VCaP (cell line): ENCODE measurements at regions not wholly inside any gene's neighbourhood (a gene's known extent, or its start where the extent isn't known, plus 50 kb on each side); places are given as distances from the start of the nearest gene placed in this dataset.

ENCODE experiments used
- H3K27ac ChIP-seq: fragments of 450-650 bp; 2 replicates; pipeline ENCODE4 v1.5.1; 2017
- TF ChIP-seq, protein P1 (sequence below): fragments of 450-650 bp; conservative IDR thresholded peaks from 2 replicates; pipeline ENCODE4 v1.5.1; 2017; ENCODE audit warnings: mild to moderate bottlenecking, moderate library complexity

DNA sequence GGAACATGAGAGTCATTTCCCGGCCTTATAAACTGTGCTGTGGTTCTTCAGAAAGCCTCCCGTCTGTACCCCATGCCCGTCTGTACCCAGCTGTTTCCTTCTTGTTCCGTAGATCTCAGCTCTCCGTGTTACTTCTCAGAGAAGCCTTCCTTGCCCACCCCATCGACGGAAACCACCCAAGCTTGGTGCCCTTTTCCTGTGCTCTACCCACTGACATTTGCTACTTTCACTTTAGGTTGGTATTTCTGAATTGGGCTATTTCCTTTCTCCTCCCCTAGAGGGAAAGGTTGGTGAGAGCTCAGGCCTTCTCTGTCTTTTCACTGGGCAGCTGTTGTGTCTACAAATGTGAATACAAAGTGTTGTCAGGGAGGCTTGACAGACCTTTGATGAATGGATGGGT lies 764.5 kb upstream of the ADAMTS16 start:
- no peak overlapping the region for H3K27ac ChIP-seq
- TF ChIP-seq, protein P1, sequence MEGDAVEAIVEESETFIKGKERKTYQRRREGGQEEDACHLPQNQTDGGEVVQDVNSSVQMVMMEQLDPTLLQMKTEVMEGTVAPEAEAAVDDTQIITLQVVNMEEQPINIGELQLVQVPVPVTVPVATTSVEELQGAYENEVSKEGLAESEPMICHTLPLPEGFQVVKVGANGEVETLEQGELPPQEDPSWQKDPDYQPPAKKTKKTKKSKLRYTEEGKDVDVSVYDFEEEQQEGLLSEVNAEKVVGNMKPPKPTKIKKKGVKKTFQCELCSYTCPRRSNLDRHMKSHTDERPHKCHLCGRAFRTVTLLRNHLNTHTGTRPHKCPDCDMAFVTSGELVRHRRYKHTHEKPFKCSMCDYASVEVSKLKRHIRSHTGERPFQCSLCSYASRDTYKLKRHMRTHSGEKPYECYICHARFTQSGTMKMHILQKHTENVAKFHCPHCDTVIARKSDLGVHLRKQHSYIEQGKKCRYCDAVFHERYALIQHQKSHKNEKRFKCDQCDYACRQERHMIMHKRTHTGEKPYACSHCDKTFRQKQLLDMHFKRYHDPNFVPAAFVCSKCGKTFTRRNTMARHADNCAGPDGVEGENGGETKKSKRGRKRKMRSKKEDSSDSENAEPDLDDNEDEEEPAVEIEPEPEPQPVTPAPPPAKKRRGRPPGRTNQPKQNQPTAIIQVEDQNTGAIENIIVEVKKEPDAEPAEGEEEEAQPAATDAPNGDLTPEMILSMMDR = no peak

- TF ChIP-seq, protein P1 = no peak
- no peak overlapping the region for H3K27ac ChIP-seq
Observed at GRCh38 chr5:4383102-4383501, 757.0 kb upstream of the ADAMTS16 start.

DNA sequence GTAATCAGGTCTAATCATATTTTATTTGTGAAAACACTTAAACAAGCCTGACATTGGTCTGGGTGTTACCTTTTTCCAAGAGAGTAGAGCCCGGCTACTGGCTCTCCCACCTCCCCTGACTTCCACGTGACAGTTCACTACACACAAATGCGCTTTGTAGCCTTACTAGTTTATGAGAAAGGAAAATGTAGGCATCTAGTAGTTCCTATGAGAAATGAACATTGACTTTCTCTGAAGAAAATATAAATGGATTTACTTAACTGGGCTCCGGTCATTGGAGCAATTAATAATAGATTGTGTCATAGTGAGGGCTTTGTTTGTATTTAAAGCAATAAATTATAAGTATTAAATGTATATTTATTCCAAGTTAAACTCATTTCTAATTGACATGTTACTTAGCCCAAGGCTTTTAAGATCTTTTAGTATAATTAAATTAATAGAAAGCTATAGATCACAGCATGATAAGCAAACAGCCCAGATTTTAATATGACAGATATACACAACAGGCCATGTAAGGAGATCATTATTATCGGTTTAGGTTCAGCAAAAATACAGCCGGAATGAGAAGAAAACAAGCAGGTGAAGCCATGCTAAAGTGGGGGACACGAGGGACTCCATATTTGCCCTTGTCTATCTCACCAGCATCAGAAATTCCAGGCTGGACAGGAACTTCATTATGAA lies 756.5 kb upstream of the ADAMTS16 start:
- no peak overlapping the region for H3K27ac ChIP-seq
- TF ChIP-seq, protein P1 = no peak

DNA sequence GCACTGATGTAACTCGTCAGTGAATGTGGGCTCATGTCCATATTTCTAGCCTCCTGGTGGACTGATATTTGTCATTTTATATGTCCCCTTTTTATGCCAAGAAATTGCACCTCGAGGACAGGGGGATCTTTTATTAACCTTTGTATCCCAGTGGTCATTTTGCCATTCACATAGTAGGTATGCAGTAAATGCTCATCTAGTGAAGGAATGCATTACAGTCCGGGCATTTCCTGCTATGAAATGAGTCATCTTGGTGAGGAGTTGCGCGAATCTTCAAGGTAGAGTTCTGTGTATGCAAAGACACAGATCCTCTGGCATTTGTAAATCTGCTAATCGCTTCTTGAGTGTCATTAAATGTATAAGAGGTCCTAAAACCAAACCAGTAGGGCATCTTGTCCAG lies 755.5 kb upstream of the ADAMTS16 start:
- H3K27ac ChIP-seq = no peak overlapping the region
- TF ChIP-seq, protein P1 = no peak

- H3K27ac ChIP-seq = no peak overlapping the region
- TF ChIP-seq, protein P1 = no peak
Observed at GRCh38 chr5:4386152-4386551, 754.0 kb upstream of the ADAMTS16 start.

DNA sequence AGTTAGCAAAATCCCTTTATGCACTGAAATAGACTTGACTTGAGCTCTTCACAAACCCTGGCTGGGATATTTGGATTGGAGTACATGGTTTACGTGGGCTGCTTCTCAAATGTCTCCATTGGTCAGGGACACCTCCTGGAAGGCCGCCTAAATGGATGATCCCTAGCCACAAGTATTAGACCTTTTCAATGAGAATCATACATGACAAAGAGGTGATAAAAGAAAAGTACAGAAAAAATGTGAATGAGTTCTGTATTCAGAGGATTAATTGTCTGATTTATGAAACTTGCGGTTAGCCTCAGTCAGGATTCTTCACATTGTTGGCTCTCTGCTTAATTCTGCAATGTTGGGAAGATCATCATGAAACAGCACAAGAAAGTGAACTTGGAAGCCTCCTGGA lies 752.8 kb upstream of the ADAMTS16 start:
- TF ChIP-seq, protein P1 = no peak

GRCh38 chr5:4395752-4396151 lies 744.4 kb upstream of the ADAMTS16 start:
- no peak overlapping the region for H3K27ac ChIP-seq
- TF ChIP-seq, protein P1 = no peak

More for the DNA sequence above, 752.8 kb upstream of the ADAMTS16 start:
- no peak overlapping the region for H3K27ac ChIP-seq
